HEK293T (cell line): ENCODE measurements at regions not wholly inside any gene's neighbourhood (a gene's known extent, or its start where the extent isn't known, plus 50 kb on each side); places are given as distances from the start of the nearest gene placed in this dataset.

Experiments
- BHLHE40 ChIP-seq: fragments of 450-650 bp; IDR thresholded peaks from 2 replicates; pipeline ENCODE4 v1.6.1; 2016; ENCODE audit warnings: mild to moderate bottlenecking, moderate library complexity, borderline replicate concordance
- FOXK2 ChIP-seq: fragments of 450-650 bp; IDR thresholded peaks from 2 replicates; pipeline ENCODE4 v1.6.1; 2016; ENCODE audit warnings: mild to moderate bottlenecking
- FOXM1 ChIP-seq: fragments of 450-650 bp; IDR thresholded peaks from 2 replicates; pipeline ENCODE4 v1.6.1; 2017; ENCODE audit warnings: mild to moderate bottlenecking, borderline replicate concordance
- HDGF ChIP-seq: fragments of 450-650 bp; IDR thresholded peaks from 2 replicates; pipeline ENCODE4 v1.6.1; 2017; ENCODE audit warnings: antibody characterized with exemption, borderline replicate concordance
- SUZ12 ChIP-seq: fragments of 450-650 bp; IDR thresholded peaks from 2 replicates; pipeline ENCODE4 v1.6.1; 2016; ENCODE audit warnings: mild to moderate bottlenecking
- ZNF384 ChIP-seq: fragments of 450-650 bp; IDR thresholded peaks from 2 replicates; pipeline ENCODE4 v1.6.1; 2016

GRCh38 chr2:78304678-78305077 lies 720.8 kb upstream of the REG3G start:
- TF ChIP-seq FOXM1 (no peak), SUZ12 (no peak), HDGF (no peak), FOXK2 (no peak), ZNF384 (no peak), BHLHE40 (no peak)
